ENCODE measurements at regions not wholly inside any gene's neighbourhood (a gene's known extent, or its start where the extent isn't known, plus 50 kb on each side); places are given as distances from the start of the nearest gene placed in this dataset.
"Not testable (repeated sequence)": the region's sequence is repeated elsewhere in the genome, so short reads cannot be mapped to it uniquely, and the experiment has no call there.

- BruUV-seq (replicated peaks); DNase-seq (ENCODE audit: low read depth, low spot score); H3K27ac ChIP-seq (ENCODE audit: control insufficient read depth, insufficient read depth); H3K27me3 ChIP-seq (replicated peaks in 1 of 2; ENCODE audit: control insufficient read depth in 2 of 2, insufficient read depth in 2 of 2, low read length in 1 of 2); H3K79me2 ChIP-seq (ENCODE audit: control insufficient read depth, insufficient read depth, low read length); H3K36me3 ChIP-seq (ENCODE audit: control insufficient read depth in 2 of 2, insufficient read depth in 2 of 2, low read length in 1 of 2); H3K4me2 ChIP-seq (ENCODE audit: control insufficient read depth, insufficient read depth); H2AFZ ChIP-seq (ENCODE audit: control insufficient read depth, low read depth, low read length); RAD21 ChIA-PET (ENCODE audit: unreplicated experiment); H3K9ac ChIP-seq (ENCODE audit: control insufficient read depth, insufficient read depth, low read length); CTCF ChIA-PET; SMC1A ChIA-PET (ENCODE audit: uncharacterized antibody, unreplicated experiment); ATAC-seq; H4K20me1 ChIP-seq (ENCODE audit: control insufficient read depth, insufficient read depth); H3K9me3 ChIP-seq (replicated peaks; ENCODE audit: control insufficient read depth, insufficient read depth, low read length); intact Hi-C loops (cut with micrococcal nuclease; ENCODE audit: unreplicated experiment); FAIRE-seq; H3K4me1 ChIP-seq (ENCODE audit: control insufficient read depth, insufficient read depth, low read length); POLR2A ChIA-PET; H3K4me3 ChIP-seq; in situ Hi-C loops (cut with MboI): not testable (repeated sequence)
- WGBS (ENCODE audit: insufficient coverage, insufficient replicate concordance, low lambda C conversion rate, missing lambda C conversion rate) = 89% methylated on average over 9 of the region's 77 CpGs
These were observed 89.5 kb downstream of the GOLGA8K start for GRCh38 chr15:32313446-32314209.

GRCh38 chr15:32312721-32313120 is 90.4 kb downstream of the GOLGA8K start:
- CTCF ChIA-PET; SMC1A ChIA-PET (ENCODE audit: uncharacterized antibody, unreplicated experiment); ATAC-seq; H3K9ac ChIP-seq (ENCODE audit: control insufficient read depth, insufficient read depth, low read length); H3K4me1 ChIP-seq (ENCODE audit: control insufficient read depth, insufficient read depth, low read length); H3K4me3 ChIP-seq; H3K27ac ChIP-seq (ENCODE audit: control insufficient read depth, insufficient read depth); H4K20me1 ChIP-seq (ENCODE audit: control insufficient read depth, insufficient read depth); H2AFZ ChIP-seq (ENCODE audit: control insufficient read depth, low read depth, low read length); H3K79me2 ChIP-seq (ENCODE audit: control insufficient read depth, insufficient read depth, low read length); H3K27me3 ChIP-seq (replicated peaks in 1 of 2; ENCODE audit: control insufficient read depth in 2 of 2, insufficient read depth in 2 of 2, low read length in 1 of 2); POLR2A ChIA-PET; intact Hi-C loops (cut with micrococcal nuclease; ENCODE audit: unreplicated experiment); H3K4me2 ChIP-seq (ENCODE audit: control insufficient read depth, insufficient read depth); H3K9me3 ChIP-seq (replicated peaks; ENCODE audit: control insufficient read depth, insufficient read depth, low read length); H3K36me3 ChIP-seq (ENCODE audit: control insufficient read depth in 2 of 2, insufficient read depth in 2 of 2, low read length in 1 of 2); DNase-seq (ENCODE audit: low read depth, low spot score); FAIRE-seq; BruUV-seq (replicated peaks); RAD21 ChIA-PET (ENCODE audit: unreplicated experiment); in situ Hi-C loops (cut with MboI): not testable (repeated sequence)
- WGBS (ENCODE audit: insufficient coverage, insufficient replicate concordance, low lambda C conversion rate, missing lambda C conversion rate) = no CpG with 5 or more reads among the region's 37 CpGs

- CTCF ChIA-PET; H3K4me2 ChIP-seq (ENCODE audit: control insufficient read depth, insufficient read depth); FAIRE-seq; DNase-seq (ENCODE audit: low read depth, low spot score); H3K27me3 ChIP-seq (replicated peaks in 1 of 2; ENCODE audit: control insufficient read depth in 2 of 2, insufficient read depth in 2 of 2, low read length in 1 of 2); H3K36me3 ChIP-seq (ENCODE audit: control insufficient read depth in 2 of 2, insufficient read depth in 2 of 2, low read length in 1 of 2); H3K27ac ChIP-seq (ENCODE audit: control insufficient read depth, insufficient read depth); H3K9ac ChIP-seq (ENCODE audit: control insufficient read depth, insufficient read depth, low read length); H2AFZ ChIP-seq (ENCODE audit: control insufficient read depth, low read depth, low read length); BruUV-seq (replicated peaks); H3K4me1 ChIP-seq (ENCODE audit: control insufficient read depth, insufficient read depth, low read length); H3K9me3 ChIP-seq (replicated peaks; ENCODE audit: control insufficient read depth, insufficient read depth, low read length); H3K79me2 ChIP-seq (ENCODE audit: control insufficient read depth, insufficient read depth, low read length); H3K4me3 ChIP-seq; ATAC-seq; intact Hi-C loops (cut with micrococcal nuclease; ENCODE audit: unreplicated experiment); H4K20me1 ChIP-seq (ENCODE audit: control insufficient read depth, insufficient read depth); SMC1A ChIA-PET (ENCODE audit: uncharacterized antibody, unreplicated experiment); RAD21 ChIA-PET (ENCODE audit: unreplicated experiment); in situ Hi-C loops (cut with MboI); POLR2A ChIA-PET: not testable (repeated sequence)
- 0% methylated on average over 5 of the region's 5 CpGs for WGBS (ENCODE audit: insufficient coverage, insufficient replicate concordance, low lambda C conversion rate, missing lambda C conversion rate)
These were observed 95.5 kb downstream of the GOLGA8K start for GRCh38 chr15:32307592-32307991.

GRCh38 chr15:32276200-32276830 is 126.8 kb downstream of the GOLGA8K start:
- POLR2A ChIA-PET; BruUV-seq (replicated peaks); H3K27me3 ChIP-seq (replicated peaks in 1 of 2; ENCODE audit: control insufficient read depth in 2 of 2, insufficient read depth in 2 of 2, low read length in 1 of 2): not testable (repeated sequence)

More at GRCh38 chr15:32276200-32276830, 126.8 kb downstream of the GOLGA8K start:
- H3K4me2 ChIP-seq (ENCODE audit: control insufficient read depth, insufficient read depth); SMC1A ChIA-PET (ENCODE audit: uncharacterized antibody, unreplicated experiment); H3K27ac ChIP-seq (ENCODE audit: control insufficient read depth, insufficient read depth); H3K4me3 ChIP-seq; intact Hi-C loops (cut with micrococcal nuclease; ENCODE audit: unreplicated experiment); H3K4me1 ChIP-seq (ENCODE audit: control insufficient read depth, insufficient read depth, low read length); H4K20me1 ChIP-seq (ENCODE audit: control insufficient read depth, insufficient read depth); DNase-seq (ENCODE audit: low read depth, low spot score); in situ Hi-C loops (cut with MboI); H2AFZ ChIP-seq (ENCODE audit: control insufficient read depth, low read depth, low read length); CTCF ChIA-PET; H3K9me3 ChIP-seq (replicated peaks; ENCODE audit: control insufficient read depth, insufficient read depth, low read length); RAD21 ChIA-PET (ENCODE audit: unreplicated experiment); H3K36me3 ChIP-seq (ENCODE audit: control insufficient read depth in 2 of 2, insufficient read depth in 2 of 2, low read length in 1 of 2); H3K79me2 ChIP-seq (ENCODE audit: control insufficient read depth, insufficient read depth, low read length); H3K9ac ChIP-seq (ENCODE audit: control insufficient read depth, insufficient read depth, low read length): not testable (repeated sequence)
- FAIRE-seq = peak; percentile 41
- WGBS (ENCODE audit: insufficient coverage, insufficient replicate concordance, low lambda C conversion rate, missing lambda C conversion rate) = 0% methylated on average over 4 of the region's 21 CpGs
- ATAC-seq = peak; percentile 92

Data from GM12878 (cell line).